Stimulated activated CD4-positive, alpha-beta T cell treated with anti-CD3 and anti-CD28 coated beads, TNF-alpha, amount 100 ng/mL, for 1 hour (primary cell): ENCODE measurements at regions not wholly inside any gene's neighbourhood (a gene's known extent, or its start where the extent isn't known, plus 50 kb on each side); places are given as distances from the start of the nearest gene placed in this dataset.

Experiments
- DNase-seq, 3 donors: peaks; one replicate each; pipeline ENCODE4 v3.0.0-alpha.2; 2020; ENCODE audit warnings: low read depth in 3 of 3, low spot score in 1 of 3

DNA sequence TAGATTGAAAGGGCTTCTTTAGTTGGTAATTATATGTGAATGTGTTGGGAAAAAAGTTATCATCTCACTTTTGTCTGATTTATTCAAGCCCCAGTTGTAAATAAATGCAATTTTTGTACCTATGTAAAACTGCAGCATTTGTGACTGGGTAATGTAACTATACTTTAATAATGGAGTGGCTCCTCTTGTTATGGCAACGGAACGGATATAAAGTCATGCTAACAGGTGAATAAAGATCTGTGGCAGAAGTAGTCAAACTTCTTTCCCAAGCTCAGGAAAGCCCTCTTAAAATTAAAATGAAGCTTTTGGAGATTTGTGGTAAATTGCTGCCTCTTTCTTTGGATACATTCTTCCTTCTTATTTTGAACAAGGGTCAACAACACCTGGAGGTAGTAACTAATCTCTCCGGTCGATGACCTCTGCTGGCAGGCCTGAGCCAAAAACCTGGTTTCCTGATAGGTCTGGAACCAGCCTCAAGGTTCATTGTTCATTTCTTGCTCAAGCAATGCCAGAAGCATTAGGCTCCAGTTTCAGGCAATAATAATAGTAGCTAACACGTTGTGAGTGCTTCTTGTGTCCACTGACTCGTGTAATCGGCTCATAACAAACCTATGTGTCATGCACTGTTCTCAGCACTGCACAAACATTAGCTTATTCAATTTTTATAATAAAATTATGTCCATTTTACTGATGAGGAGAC lies 313.4 kb upstream of the DACH1 start:
- DNase-seq: no peak

DNA sequence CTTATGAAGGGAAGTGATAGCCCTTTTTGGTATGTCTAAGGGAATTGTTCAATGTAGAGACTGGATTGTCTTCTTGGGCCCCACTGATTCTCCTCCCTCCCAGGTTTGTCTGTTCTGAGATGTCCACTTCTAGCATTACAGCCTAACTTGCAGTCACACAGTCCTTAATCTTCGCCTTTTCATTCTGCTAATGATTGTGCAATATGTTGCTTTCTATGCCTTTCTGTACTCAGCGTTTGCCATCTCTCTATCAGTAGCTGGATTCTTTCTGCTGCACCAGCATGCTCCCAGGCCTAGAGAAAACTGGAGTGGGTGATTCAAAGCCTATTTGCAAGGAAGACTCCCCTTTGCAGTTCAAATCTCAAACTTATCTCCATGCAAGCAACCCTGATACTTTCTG lies 307.5 kb upstream of the DACH1 start:
- DNase-seq: no peak

DNA sequence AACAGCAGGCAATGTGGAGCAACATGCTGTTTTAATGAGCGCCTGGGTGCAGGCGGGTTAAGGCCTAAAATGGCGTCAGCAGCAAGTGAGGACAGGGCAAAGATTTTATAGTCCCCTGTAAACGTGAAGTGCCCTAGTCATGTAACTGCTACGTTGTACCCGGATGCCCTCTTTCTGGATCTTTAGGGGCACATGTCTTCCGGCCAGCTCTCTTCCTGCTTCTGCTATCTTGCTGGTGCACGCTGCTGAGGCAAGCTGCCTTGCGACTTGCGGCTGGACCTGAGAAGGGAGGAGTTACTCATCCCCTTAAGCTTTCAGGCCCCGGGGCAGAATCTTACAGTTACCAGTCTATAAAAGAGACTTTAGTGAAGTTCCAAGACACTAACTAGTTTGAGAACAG lies 303.6 kb upstream of the DACH1 start:
- DNase-seq: no peak

DNA sequence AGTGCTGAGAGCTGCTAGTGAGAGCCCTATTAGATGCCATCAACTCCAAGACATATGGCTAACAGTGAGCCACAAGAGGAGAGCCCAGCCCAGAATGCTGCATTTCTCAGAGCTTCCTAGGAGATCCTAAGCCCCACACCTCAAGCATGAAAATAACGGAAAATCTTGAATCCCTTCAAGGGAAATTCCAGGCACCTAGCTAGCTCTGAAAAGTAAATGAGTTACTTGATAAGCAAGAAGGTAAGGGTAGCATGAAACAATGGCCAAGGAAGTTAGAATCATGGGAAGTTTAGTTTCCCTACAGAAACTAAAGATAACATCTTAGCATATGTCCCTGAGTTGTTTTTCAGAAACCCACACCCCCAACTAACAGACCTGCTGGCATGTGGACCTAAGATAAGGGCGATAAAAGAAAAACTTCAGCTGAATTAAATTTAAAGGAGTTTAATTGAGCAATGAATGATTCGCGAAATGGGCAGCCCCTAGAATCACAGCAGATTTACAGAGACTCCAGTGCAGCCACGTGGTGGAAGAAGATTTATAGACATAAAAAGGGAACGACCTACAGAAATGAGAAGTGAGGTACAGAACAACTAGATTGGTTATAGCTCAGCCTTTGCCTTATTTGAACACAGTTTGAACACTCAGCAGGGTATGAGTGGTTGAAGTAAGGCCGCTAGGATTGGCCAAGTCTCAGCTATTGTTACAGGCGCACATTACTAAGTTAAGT lies 301.3 kb upstream of the DACH1 start:
- DNase-seq: no peak

DNA sequence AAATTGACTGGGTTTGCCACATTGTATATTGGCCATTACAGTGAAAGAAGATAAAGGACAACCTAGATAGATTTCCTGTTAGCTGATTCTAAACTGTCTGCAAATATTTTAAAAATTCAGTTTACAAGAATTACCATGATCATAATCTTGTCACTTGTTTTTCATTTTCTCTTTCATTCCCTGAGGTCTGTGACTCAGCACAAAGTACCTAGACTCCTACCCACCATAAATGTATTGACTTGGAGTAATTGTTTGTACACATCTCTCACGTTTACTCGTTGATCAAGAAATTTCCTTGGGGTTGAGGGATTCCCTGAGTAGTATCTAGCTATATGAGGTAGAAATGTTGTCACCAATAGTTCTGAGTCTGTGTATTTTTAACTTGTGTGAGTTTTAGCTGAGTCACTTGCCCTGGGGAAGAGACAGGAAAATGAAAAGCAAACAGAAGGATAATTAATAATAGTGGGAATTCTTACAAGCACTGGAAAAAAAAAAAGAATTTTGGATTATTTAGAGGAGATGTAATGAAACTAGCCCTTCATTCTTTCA lies 299.2 kb upstream of the DACH1 start:
- DNase-seq: no peak

DNA sequence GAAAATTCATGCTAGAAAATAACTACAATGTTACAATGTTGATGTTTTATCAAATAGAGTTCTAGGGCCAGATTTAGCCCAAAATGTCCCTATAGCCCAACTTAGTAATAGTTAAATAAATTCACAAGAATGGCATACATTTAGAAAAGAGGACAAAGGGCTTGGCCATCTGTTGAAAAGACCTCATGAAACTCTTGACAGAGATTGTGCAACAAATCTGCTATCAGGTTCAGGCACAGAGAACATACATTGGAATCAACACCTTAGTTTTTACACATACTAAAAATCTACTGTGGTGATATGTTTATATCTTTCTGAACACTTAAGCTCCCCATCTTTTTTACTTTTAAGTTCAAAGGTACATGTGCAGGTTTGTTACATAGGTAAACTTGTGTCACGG lies 298.3 kb upstream of the DACH1 start:
- no peak for DNase-seq

DNA sequence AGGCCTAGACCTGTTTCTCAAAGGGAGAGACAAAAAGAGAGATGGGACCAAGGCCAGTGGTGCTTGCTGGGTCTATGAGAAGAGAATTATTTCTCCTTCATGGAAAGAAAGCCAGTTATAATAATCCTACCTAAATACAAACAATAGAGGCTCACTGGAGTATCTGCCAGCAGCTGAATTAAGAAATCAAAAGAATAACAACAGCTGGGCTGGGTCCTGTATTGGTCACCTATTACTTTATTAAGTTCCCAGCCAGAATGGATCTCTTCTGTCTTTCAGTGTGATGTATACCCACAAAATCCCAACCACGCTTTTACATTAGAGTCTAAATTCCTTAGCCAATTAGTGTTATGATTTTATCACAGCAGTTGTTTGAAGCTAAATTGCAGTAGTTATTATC lies 297.8 kb upstream of the DACH1 start:
- no peak for DNase-seq

DNA sequence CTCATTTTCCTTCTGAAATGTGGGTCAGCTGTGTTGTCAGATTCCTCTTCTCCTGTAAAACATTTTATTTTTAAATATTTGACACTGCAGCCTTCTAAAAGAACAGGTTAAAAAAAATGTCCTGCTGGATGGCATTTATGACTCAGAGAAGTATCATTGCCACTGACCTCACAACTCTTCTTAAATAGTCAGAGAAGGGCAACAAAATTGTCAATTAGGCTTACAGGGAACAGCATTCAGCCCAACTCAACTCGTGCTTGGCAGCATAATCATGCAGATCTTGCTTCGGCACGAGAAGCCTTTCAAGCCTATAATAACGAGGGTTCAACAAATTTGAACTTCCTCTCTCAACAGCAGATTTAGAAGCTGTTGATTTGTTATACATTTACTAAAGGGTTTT lies 296.7 kb upstream of the DACH1 start:
- DNase-seq: no peak

DNA sequence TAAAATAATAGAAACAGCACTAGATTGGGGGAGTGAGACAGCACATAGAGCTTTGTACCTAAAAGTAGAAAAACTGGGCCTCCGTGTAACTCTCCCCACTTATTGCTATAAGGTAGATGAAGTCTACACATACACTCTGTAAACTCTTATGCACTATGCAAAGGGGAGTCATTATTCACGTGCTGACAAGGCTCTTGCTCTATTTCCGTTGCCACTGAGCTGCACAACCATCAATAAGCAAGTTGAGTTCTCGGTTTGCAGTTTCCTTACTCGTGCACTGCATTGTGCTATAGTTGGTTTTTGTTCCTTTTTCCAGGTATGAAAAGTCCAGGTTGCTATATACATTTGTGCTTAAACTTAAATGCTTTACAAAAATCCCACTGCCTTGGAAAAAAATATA lies 294.0 kb upstream of the DACH1 start:
- DNase-seq: no peak

DNA sequence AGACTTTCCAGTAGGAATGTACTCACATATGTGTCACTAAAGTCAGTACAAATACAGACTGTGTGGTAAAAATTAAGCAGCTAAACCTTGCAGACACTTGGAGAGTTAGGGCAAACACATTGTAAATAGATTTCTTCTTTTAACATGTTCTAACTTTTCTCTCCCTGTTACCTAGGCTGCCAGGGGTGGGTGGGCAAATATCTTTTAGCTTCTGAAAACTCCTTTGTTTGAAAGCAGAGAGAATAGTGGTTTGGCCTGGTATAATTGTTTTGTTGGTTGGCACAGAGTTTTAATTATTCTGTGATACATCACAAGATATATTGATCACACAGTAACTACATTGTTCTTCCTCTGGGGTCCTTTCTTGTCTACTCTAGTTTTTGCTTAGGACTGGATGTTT lies 289.8 kb upstream of the DACH1 start:
- no peak for DNase-seq

DNA sequence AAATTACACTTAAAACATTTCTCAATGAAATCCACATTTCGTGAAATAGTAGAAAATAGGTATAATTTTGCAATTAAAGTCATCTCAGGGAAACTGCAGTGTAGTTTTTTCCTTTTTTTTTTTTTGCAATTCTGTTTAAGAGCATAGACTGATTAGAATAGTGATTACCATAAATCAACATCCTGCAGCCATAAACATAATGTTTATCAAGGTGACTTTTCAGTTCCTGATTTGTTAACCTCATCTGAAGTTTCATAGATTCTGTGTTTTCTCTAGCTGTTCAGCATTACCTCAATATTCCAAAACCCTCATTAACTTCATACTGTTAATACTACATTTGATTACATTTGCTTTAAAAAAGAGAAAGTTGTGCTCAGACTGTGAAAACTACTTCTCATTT lies 286.3 kb upstream of the DACH1 start:
- DNase-seq: no peak

DNA sequence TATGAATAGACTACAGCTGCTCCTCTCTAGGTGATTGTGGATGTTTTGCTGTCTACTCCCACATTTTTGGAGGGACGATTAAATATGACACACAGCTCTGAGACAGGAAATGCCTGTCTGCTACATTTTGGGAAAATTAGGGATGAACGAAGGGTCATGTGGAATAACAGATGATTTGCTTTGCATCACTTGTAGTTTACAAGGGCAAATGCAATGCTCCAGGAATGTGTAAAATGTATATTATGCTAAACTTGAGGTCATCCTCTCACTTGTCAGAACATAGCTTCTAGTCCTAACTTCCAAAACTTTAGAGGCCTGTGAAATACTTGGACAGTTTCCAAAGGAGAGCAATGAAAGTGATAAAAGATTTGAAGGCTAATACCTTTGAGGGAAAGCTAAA lies 284.2 kb upstream of the DACH1 start:
- no peak for DNase-seq

DNA sequence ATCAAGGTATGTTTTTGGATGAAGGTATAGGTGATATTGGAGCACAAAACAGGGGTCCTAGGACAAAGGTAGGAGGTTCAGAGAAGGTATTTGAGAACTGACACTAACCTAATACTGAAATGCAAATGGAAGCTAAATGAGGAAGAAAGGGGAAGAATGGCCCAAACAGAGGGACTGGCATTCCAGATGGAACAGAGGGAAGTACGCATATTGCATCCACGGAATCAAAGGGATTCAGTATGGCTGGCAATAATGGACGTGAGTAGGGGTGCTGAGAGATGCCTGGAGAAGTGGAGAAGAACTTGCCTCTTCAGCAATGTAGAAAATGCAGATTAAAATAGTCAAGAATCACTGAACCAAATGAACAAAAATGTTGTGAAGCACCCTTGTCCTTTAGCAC lies 283.5 kb upstream of the DACH1 start:
- no peak for DNase-seq

DNA sequence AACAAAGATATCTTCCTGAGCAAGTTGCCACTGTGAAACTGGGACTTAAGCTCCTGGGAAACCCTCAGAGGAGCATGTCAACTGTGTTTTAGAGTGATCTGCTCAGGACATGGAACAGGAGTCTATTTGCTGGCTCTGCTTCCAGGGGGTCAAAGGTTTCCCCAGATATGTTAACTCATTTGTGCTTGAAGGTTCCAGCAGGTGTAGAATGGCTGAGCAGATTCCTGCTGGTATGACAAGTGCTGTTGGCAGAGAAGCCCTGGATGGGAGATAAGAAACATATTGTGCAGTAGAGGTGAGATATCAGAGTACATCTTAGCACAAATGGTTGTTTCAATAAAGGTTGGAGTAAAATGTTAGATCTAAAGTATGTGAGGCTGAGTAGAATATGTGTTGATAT lies 282.7 kb upstream of the DACH1 start:
- DNase-seq: no peak

DNA sequence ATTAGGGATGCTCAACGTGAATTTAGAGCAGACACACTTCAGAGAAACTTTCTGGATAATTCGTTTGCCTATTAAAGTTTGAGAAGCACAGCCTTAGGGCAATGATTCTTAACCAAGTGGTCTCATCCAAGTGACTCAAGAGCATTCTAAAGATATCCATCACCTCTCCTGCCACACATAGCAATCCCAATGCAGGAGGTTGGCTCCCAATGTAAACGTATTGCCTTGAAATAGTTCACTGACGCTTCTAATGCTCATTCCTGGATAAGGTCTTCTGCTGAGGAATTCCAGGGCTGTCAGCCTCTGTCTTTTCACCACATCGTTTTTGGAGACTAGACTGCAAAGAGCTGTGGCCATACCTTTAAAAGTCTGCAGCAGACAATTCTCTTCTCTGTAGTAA lies 279.8 kb upstream of the DACH1 start:
- no peak for DNase-seq

DNA sequence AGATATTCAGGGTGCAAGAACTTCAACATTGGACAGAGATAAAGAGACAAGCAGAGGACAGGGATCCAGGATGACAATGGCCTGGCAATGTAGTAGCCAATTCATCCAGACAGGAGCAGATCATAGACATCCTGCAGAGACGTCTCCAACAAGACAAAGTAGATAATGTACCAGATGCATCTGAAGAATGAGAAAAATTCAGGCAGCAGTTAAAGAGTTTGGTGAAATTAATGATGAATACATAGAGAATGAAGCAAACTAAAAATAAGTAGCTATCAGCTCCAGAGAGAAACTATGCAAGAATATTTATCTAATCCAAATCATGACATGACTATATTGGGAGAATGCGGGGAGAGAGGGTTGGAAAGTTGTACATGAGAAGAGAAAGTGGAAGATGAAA lies 278.4 kb upstream of the DACH1 start:
- DNase-seq: no peak

DNA sequence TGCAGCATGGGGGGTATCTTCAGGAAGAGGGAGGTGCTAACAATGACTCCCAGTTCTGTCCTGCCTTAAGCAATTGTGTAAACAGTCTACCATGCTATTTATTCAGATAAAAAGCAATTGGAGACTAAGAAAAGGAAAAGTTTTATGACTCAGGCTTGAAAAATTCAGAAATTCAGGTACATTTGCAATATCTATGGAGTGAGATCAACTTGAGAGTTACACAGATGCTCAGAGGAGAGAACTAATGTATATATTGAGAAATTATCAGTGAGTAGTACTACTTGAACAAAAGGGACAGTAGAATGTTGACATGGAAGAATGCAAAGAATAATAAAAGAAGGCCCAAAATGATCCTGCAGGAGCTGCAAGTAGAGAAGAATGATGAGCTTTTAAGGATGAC lies 277.6 kb upstream of the DACH1 start:
- DNase-seq: no peak

DNA sequence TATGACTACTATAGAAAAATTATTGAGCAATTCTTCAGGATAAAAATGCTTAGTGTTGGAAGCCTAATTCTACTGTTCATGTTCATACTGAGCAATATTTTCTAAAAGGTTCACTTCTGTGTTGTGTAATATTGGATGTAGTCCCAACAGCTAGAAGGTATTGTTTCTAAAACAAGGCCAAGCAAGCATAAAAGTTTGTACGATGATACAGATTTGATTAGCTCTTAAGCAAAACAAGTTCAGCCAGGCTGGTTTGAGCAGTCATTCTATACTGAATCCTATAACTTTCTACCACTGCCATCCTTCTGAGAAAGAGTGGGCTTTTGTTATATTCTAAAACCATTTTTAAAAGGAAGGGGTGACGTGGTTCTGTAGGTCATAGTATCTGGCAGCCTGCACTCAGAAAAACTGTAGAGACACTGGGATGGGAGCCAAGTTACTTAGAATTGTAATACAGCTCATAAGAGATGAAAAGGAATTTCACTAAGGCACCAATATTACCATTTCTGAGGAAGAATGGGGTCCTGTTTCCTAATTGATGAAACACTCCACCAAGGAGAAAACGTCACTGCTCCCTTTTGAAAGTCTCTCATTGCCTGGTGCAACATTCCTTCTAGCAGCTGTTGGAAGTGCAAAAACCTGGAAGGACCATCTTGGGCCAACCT lies 275.0 kb upstream of the DACH1 start:
- DNase-seq: no peak

DNA sequence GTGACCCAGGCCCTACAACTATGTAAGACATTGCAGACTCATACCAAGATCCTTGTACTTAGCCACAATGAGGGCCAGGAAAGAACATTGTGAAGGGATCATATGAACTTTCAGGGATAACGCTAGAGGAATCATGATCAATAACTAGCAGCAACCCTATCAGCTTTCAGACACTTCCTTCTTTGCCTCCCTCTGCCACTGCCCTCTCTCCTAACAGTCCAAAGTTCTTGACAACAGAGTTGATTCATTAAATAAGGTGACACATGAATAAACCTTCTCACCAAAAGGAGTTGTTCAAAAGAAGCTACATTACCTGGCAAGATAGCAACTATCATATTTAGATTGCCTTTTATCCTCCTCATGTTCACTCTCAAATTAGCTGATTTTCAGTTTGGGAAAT lies 272.2 kb upstream of the DACH1 start:
- DNase-seq: no peak

DNA sequence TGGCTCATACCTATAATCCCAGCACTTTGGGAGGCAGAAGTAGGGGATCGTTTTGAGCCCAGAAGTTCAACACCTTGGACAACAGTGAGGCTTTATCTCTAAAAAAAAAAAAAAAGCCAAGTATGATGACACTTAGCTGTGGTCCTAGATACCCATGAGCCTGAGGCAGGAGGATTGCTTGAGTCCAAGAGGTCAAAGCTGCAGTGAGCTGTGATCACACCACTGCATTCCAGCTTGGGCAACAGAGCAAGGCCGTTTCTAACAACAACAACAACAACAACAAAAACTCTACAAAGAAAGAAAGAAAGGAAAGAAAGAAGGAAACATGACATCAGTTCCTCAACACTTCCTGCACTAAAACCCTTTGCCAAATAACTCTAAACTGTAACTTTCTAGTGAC lies 265.1 kb upstream of the DACH1 start:
- DNase-seq: no peak

DNA sequence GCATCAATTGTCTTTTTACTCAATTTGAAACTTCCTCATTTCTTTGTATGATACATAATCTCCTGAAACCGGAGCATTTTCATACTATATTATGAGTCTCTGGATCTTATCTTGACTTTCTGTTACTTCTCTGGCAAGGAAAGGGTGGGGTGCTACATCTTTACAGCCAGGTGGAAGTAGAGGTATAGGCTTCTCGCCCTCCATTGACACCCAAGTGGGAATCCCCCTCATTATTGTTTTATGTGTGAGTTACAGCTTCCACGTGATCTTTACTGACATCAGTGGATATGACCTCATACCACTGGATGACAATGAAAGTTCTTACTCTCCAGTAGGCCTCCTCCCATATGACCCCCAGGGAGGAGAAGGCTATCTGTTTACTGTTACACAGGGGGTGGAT lies 262.1 kb upstream of the DACH1 start:
- no peak for DNase-seq

DNA sequence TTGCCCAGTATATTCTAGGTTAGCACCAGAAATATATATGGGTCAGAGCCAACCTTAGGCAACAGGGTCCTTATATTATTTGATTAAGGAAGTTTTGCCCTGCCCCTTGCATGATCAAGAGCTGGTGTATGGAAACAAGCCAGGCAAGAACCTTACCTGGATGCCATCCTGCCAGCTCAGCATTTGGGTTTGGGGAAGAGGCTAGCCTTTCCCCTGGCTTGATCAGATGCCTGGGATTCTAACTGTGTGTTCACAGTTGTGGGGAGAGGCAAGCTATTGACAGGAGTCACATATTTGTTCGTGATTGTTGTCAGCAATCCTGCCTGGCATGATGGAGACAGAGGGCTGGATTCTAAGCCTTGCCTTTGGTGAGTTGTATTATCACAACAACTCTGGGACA lies 260.0 kb upstream of the DACH1 start:
- no peak for DNase-seq
